ENCODE measurements at regions not wholly inside any gene's neighbourhood (a gene's known extent, or its start where the extent isn't known, plus 50 kb on each side); places are given as distances from the start of the nearest gene placed in this dataset.
A peak's percentile ranks its signal among the peaks of the same experiment; 100 is the strongest.
"Not testable (repeated sequence)": the region's sequence is repeated elsewhere in the genome, so short reads cannot be mapped to it uniquely, and the experiment has no call there.

- DNase-seq (ENCODE audit: low spot score), result no peak
Observed at GRCh38 chr21:35521852-35522505, 472.9 kb upstream of the RUNX1 start.

GRCh38 chr21:35521293-35521692 lies 472.2 kb upstream of the RUNX1 start:
- DNase-seq (ENCODE audit: low spot score), result no peak

- DNase-seq (ENCODE audit: low spot score), result no peak
Observed at GRCh38 chr21:35520856-35521255, 471.8 kb upstream of the RUNX1 start.

GRCh38 chr21:35520302-35520701 lies 471.2 kb upstream of the RUNX1 start:
- no peak for DNase-seq (ENCODE audit: low spot score)

GRCh38 chr21:35517865-35518264 lies 468.8 kb upstream of the RUNX1 start:
- DNase-seq (ENCODE audit: low spot score), result no peak

GRCh38 chr21:35516292-35516691 lies 467.2 kb upstream of the RUNX1 start:
- not testable (repeated sequence) for DNase-seq (ENCODE audit: low spot score)

GRCh38 chr21:35512346-35512745 lies 463.2 kb upstream of the RUNX1 start:
- DNase-seq (ENCODE audit: low spot score), result peak; percentile 30

- DNase-seq (ENCODE audit: low spot score), result no peak
Observed at GRCh38 chr21:35511696-35512162, 462.6 kb upstream of the RUNX1 start.

- DNase-seq (ENCODE audit: low spot score), result peak; percentile 29
Observed at GRCh38 chr21:35510957-35511695, 462.0 kb upstream of the RUNX1 start.

- DNase-seq (ENCODE audit: low spot score), result no peak
Observed at GRCh38 chr21:35510294-35510693, 461.2 kb upstream of the RUNX1 start.

- DNase-seq (ENCODE audit: low spot score), result no peak
Observed at GRCh38 chr21:35509001-35509704, 460.1 kb upstream of the RUNX1 start.

GRCh38 chr21:35508139-35508888 lies 459.2 kb upstream of the RUNX1 start:
- DNase-seq (ENCODE audit: low spot score), result peak; percentile 60

GRCh38 chr21:35507181-35507759 lies 458.2 kb upstream of the RUNX1 start:
- no peak for DNase-seq (ENCODE audit: low spot score)

- DNase-seq (ENCODE audit: low spot score), result no peak
Observed at GRCh38 chr21:35506771-35507170, 457.7 kb upstream of the RUNX1 start.

GRCh38 chr21:35506352-35506751 lies 457.2 kb upstream of the RUNX1 start:
- no peak for DNase-seq (ENCODE audit: low spot score)

GRCh38 chr21:35504951-35505466 lies 455.9 kb upstream of the RUNX1 start:
- no peak for DNase-seq (ENCODE audit: low spot score)

GRCh38 chr21:35504277-35504676 lies 455.2 kb upstream of the RUNX1 start:
- no peak for DNase-seq (ENCODE audit: low spot score)

GRCh38 chr21:35503671-35504070 lies 454.6 kb upstream of the RUNX1 start:
- DNase-seq (ENCODE audit: low spot score), result peak; percentile 38

- DNase-seq (ENCODE audit: low spot score), result no peak
Observed at GRCh38 chr21:35502821-35503220, 453.7 kb upstream of the RUNX1 start.

- not testable (repeated sequence) for DNase-seq (ENCODE audit: low spot score)
Observed at GRCh38 chr21:35497522-35497921, 448.4 kb upstream of the RUNX1 start.

GRCh38 chr21:35491920-35492678 lies 443.0 kb upstream of the RUNX1 start:
- DNase-seq (ENCODE audit: low spot score), result no peak
